H1 (cell line): ENCODE measurements at regions not wholly inside any gene's neighbourhood (a gene's known extent, or its start where the extent isn't known, plus 50 kb on each side); places are given as distances from the start of the nearest gene placed in this dataset.

ENCODE experiments used
- CTCF ChIA-PET: fragments of 300-600 bp; sonication (Branson Sonifier 250); formaldehyde crosslinking; loops from one replicate; lab custom pipeline; 2021; ENCODE audit not compliant: partially characterized antibody; lab: Charles Lee
- POLR2A ChIA-PET: fragments of 300-600 bp; sonication (Branson Sonifier 250); formaldehyde crosslinking; loops from one replicate; lab custom pipeline; 2021; ENCODE audit warnings: inconsistent platforms; ENCODE audit not compliant: partially characterized antibody; lab: Charles Lee
- DNase-seq, 2 experiments: peaks; one replicate each; pipeline versions ENCODE4 v3.0.0 to v3.0.0-alpha.2; 2010 to 2022; ENCODE audit warnings: low spot score in 2 of 2, low read depth in 1 of 2, mixed read lengths in 1 of 2
- FAIRE-seq: peaks from 2 replicates; lab custom pipeline; 2011; peaks lifted over from hg19 to GRCh38; lab: Jason Lieb, UNC
- H2AFZ ChIP-seq: 2 replicates; pipeline ENCODE4 v1.8.1; 2012; ENCODE audit warnings: low read length, inconsistent platforms
- H2AK5ac ChIP-seq: 2 replicates; pipeline ENCODE4 v1.6.1; 2013; ENCODE audit warnings: low read depth, low read length
- H2BK120ac ChIP-seq: replicated peaks from 2 replicates; pipeline ENCODE3; 2013; ENCODE audit warnings: low read depth, low read length, inconsistent platforms
- H2BK12ac ChIP-seq: 2 replicates; pipeline ENCODE4 v1.6.1; 2013; ENCODE audit warnings: low read depth, low read length
- H2BK15ac ChIP-seq: 2 replicates; pipeline ENCODE4 v1.6.1; 2013; ENCODE audit warnings: low read length
- H2BK20ac ChIP-seq: 2 replicates; pipeline ENCODE4 v1.6.1; 2013; ENCODE audit warnings: low read length
- H2BK5ac ChIP-seq: 2 replicates; pipeline ENCODE4 v1.6.1; 2013; ENCODE audit warnings: low read depth, low read length
- H3K14ac ChIP-seq: 2 replicates; pipeline ENCODE4 v1.6.1; 2013; ENCODE audit warnings: inconsistent platforms; ENCODE audit not compliant: insufficient read length
- H3K18ac ChIP-seq: 2 replicates; pipeline ENCODE4 v1.6.1; 2013; ENCODE audit warnings: low read length; ENCODE audit errors: extremely low read depth
- H3K23ac ChIP-seq: 2 replicates; pipeline ENCODE4 v1.6.1; 2013; ENCODE audit warnings: inconsistent platforms; ENCODE audit not compliant: insufficient read length
- H3K23me2 ChIP-seq: 2 replicates; pipeline ENCODE4 v1.6.1; 2013; ENCODE audit warnings: low read depth, low read length
- H3K27ac ChIP-seq: 2 replicates; pipeline ENCODE4 v1.6.1; 2011; ENCODE audit warnings: low read depth, low read length, inconsistent platforms
- H3K27me3 ChIP-seq, 4 experiments: replicated peaks in 1 of 4; 1 replicate in 1 of 4; 2 replicates in 3 of 4; pipeline versions ENCODE4 v1.6.1 to v1.8.1; 2011 to 2013; ENCODE audit warnings: low read length in 3 of 4, mild to moderate bottlenecking in 3 of 4, inconsistent platforms in 2 of 4, mixed read lengths in 2 of 4, moderate library complexity in 1 of 4; ENCODE audit not compliant: control insufficient read depth in 3 of 4, insufficient read depth in 3 of 4; ENCODE audit errors: extremely low read depth in 1 of 4
- H3K36me3 ChIP-seq, 4 experiments: 2 replicates each; pipeline versions ENCODE4 v1.6.1 to v1.8.1; 2011 to 2013; ENCODE audit warnings: mild to moderate bottlenecking in 4 of 4, low read length in 3 of 4, moderate library complexity in 2 of 4, control low read depth in 1 of 4, inconsistent platforms in 1 of 4; ENCODE audit not compliant: insufficient read depth in 4 of 4, control insufficient read depth in 2 of 4
- H3K4ac ChIP-seq: replicated peaks from 2 replicates; pipeline ENCODE3; 2013; ENCODE audit warnings: low read length, low read depth, mixed read lengths, inconsistent platforms; ENCODE audit not compliant: insufficient read length
- H3K4me1 ChIP-seq, 4 experiments: replicated peaks in 1 of 4; 1 replicate in 1 of 4; 2 replicates in 3 of 4; pipeline versions ENCODE4 v1.6.1 to v1.8.1; 2011 to 2013; ENCODE audit warnings: low read length in 3 of 4, inconsistent platforms in 2 of 4, mixed read lengths in 1 of 4; ENCODE audit not compliant: insufficient read depth in 4 of 4, control insufficient read depth in 3 of 4
- H3K4me2 ChIP-seq, 2 experiments: 2 replicates each; pipeline versions ENCODE4 v1.6.1 to v1.8.1; 2011 to 2013; ENCODE audit warnings: low read depth in 2 of 2, low read length in 2 of 2, control low read depth in 1 of 2, inconsistent platforms in 1 of 2, mild to moderate bottlenecking in 1 of 2; ENCODE audit not compliant: insufficient read depth in 1 of 2
- H3K4me3 ChIP-seq, 4 experiments: fragments of 200-600, 300-600 bp in 1 of 4; sonication (generic), shearing (Covaris generic), sonication (Bioruptor Twin) in 1 of 4; 2 replicates each; pipeline versions ENCODE4 v1.5.1 to v1.8.1; 2011 to 2016; ENCODE audit warnings: low read length in 4 of 4, low read depth in 3 of 4, control low read depth in 2 of 4, inconsistent platforms in 2 of 4, mild to moderate bottlenecking in 2 of 4, mixed read lengths in 1 of 4, moderate library complexity in 1 of 4; ENCODE audit not compliant: insufficient read depth in 2 of 4; ENCODE audit errors: extremely low read depth in 1 of 4
- H3K56ac ChIP-seq: replicated peaks from 2 replicates; pipeline ENCODE3; 2013; ENCODE audit warnings: low read depth, mild to moderate bottlenecking, mixed read lengths, low read length, inconsistent platforms; ENCODE audit not compliant: insufficient read length
- H3K79me1 ChIP-seq: 2 replicates; pipeline ENCODE4 v1.6.1; 2013; ENCODE audit warnings: low read depth, low read length, control low read depth
- H3K79me2 ChIP-seq, 2 experiments: 2 replicates each; pipeline versions ENCODE4 v1.6.1 to v1.8.1; 2012 to 2013; ENCODE audit warnings: low read length in 2 of 2, mild to moderate bottlenecking in 2 of 2, inconsistent platforms in 1 of 2; ENCODE audit not compliant: insufficient read depth in 2 of 2, control insufficient read depth in 1 of 2
- H3K9ac ChIP-seq, 4 experiments: replicated peaks in 1 of 4; 1 replicate in 1 of 4; 2 replicates in 3 of 4; pipeline versions ENCODE4 v1.6.1 to v1.8.1; 2011 to 2013; ENCODE audit warnings: low read depth in 3 of 4, low read length in 3 of 4, control low read depth in 2 of 4, mild to moderate bottlenecking in 2 of 4, moderate library complexity in 2 of 4, inconsistent platforms in 1 of 4; ENCODE audit errors: extremely low read depth in 1 of 4
- H3K9me3 ChIP-seq, 2 experiments: 2 replicates each; pipeline versions ENCODE4 v1.6.1 to v1.8.1; 2012 to 2013; ENCODE audit warnings: mild to moderate bottlenecking in 2 of 2, moderate library complexity in 2 of 2, control low read depth in 1 of 2, inconsistent platforms in 1 of 2, low read depth in 1 of 2, low read length in 1 of 2, mixed read lengths in 1 of 2; ENCODE audit not compliant: insufficient read depth in 2 of 2
- H4K20me1 ChIP-seq, 2 experiments: replicated peaks in 1 of 2; 2 replicates each; pipeline versions ENCODE3 to v1.8.1; 2011 to 2013; ENCODE audit warnings: inconsistent platforms in 2 of 2, low read length in 2 of 2, mild to moderate bottlenecking in 1 of 2; ENCODE audit not compliant: insufficient read depth in 2 of 2, control insufficient read depth in 1 of 2
- H4K5ac ChIP-seq: 2 replicates; pipeline ENCODE4 v1.6.1; 2013; ENCODE audit warnings: low read length, low read depth, mixed read lengths, inconsistent platforms; ENCODE audit not compliant: insufficient read length
- H4K8ac ChIP-seq: 2 replicates; pipeline ENCODE4 v1.8.0; 2013; ENCODE audit warnings: mild to moderate bottlenecking, moderate library complexity, low read length, inconsistent platforms; ENCODE audit not compliant: insufficient read depth; ENCODE audit errors: extremely low read depth
- H4K91ac ChIP-seq: replicated peaks from 2 replicates; pipeline ENCODE3; 2013; ENCODE audit warnings: low read length, mixed read lengths, inconsistent platforms; ENCODE audit not compliant: insufficient read length
- PHF8 ChIP-seq: fragments of 200-600 bp; sonication (generic); conservative IDR thresholded peaks from 2 replicates; pipeline ENCODE4 v1.7.1; 2012; ENCODE audit warnings: low read depth, mild to moderate bottlenecking, inconsistent platforms, low read length, moderate library complexity
- TAF1 ChIP-seq: IDR thresholded peaks from 2 replicates; pipeline ENCODE4 v1.6.1; 2011; ENCODE audit warnings: mild to moderate bottlenecking, low read depth, low read length
- TEAD4 ChIP-seq: IDR thresholded peaks from 2 replicates; pipeline ENCODE4 v1.6.1; 2012; ENCODE audit warnings: low read depth, low read length, inconsistent platforms, mixed read lengths
- WGBS, 2 experiments: shearing (Covaris generic) in 1 of 2; methylation state at CpG; one replicate each; pipeline versions ENCODE4 v1.1.6 to v1.1.7; 2013 to 2015; ENCODE audit warnings: low lambda C conversion rate in 2 of 2, mixed read lengths in 2 of 2, inconsistent platforms in 1 of 2, low coverage in 1 of 2, missing lambda C conversion rate in 1 of 2; ENCODE audit not compliant: insufficient replicate concordance in 2 of 2, insufficient coverage in 1 of 2, insufficient read length in 1 of 2; ENCODE audit errors: extremely low coverage in 1 of 2, missing lambda C conversion rate in 1 of 2; 5-methylcytosine and 5-hydroxymethylcytosine counted together

DNA sequence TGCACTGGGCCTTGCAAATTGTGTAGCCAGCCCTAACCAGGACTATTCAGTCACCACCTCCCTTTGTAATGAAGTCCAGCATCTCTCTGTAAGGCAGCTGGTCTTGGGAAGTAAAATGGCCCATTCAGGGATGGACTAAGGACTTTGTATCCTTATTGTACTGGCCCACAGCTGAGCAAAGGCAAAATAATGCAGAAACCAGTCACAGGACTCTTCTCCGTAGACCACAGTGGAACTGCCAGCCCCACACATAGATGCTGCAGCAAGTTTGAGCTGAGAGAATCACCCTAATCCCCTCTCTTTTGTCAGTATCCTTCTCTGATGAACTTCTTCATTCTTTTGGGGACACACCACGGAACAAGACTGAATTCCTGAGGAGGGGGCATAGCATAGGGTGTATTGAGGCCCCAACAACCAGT is 73.6 kb upstream of the RTN4 start:
- peaks cover 2 to 8% (median 5%) of the 10 kb centered on the region in 4 experiments; a peak in 5 of 7 replicates for H3K4me1 ChIP-seq
- H4K8ac ChIP-seq = no peak overlapping the region
- H2BK15ac ChIP-seq = peak overlapping the region; percentile 72; the same call in 1 of the 2 replicates
- H4K91ac ChIP-seq = no peak overlapping the region
- ChIA-PET POLR2A (interaction anchor here (0.6 to 3.1 kb wide), 5 partner anchors 10 to 75 kb away, joined by 3 to 16 read pairs (median 3); no protein-coding TSS in a partner anchor), CTCF (interaction anchor here (0.8 to 1.8 kb wide), 6 partner anchors 18 to 51 kb away, joined by 3 to 6 read pairs (median 3); no protein-coding TSS in a partner anchor)
- H3K9me3 ChIP-seq = no peaks in the 10 kb centered on the region
- no peaks in the 10 kb centered on the region for H3K79me1 ChIP-seq
- no peak overlapping the region for H3K23ac ChIP-seq
- H2BK120ac ChIP-seq = no peak overlapping the region
- peak overlapping the region in 1 of 2 experiments; percentile 34; a peak in 1 of 4 replicates for H3K4me2 ChIP-seq
- H3K4me3 ChIP-seq = no peak overlapping the region
- no peak for DNase-seq
- no peaks in the 10 kb centered on the region; a peak in 1 of 8 replicates for H3K36me3 ChIP-seq
- H2BK20ac ChIP-seq = peak overlapping the region; percentile 90; the same call in 1 of the 2 replicates
- H2BK12ac ChIP-seq = no peak overlapping the region
- no peak overlapping the region for H4K5ac ChIP-seq
- no peak overlapping the region for H3K56ac ChIP-seq
- H3K79me2 ChIP-seq = no peaks in the 10 kb centered on the region
- H3K4ac ChIP-seq = no peak overlapping the region
- 53% methylated on average over 2 of the region's 2 CpGs; no CpG with 5 or more reads in 1 of the 2 experiments for WGBS, 2 experiments
- H4K20me1 ChIP-seq = no peaks in the 10 kb centered on the region
- H2AK5ac ChIP-seq = no peak overlapping the region
- no peaks in the 10 kb centered on the region for H3K27me3 ChIP-seq
- H2BK5ac ChIP-seq = no peak overlapping the region
- no peak overlapping the region for H3K27ac ChIP-seq
- H2AFZ ChIP-seq = no peak overlapping the region; the same call in none of the 2 replicates
- no peak for FAIRE-seq
- H3K9ac ChIP-seq = no peak overlapping the region
- no peak overlapping the region for H3K14ac ChIP-seq
- TF ChIP-seq PHF8 = no peak
- 0 out of 2 replicates have a peak, but pooled peaks have one; percentile 18 for TF ChIP-seq TAF1
- TF ChIP-seq TEAD4 = peak; percentile 84
- no peaks in the 10 kb centered on the region for H3K23me2 ChIP-seq
- no peak overlapping the region; the same call in 1 of the 2 replicates for H3K18ac ChIP-seq
